Hepatocyte (in vitro differentiated cells): ENCODE measurements at regions not wholly inside any gene's neighbourhood (a gene's known extent, or its start where the extent isn't known, plus 50 kb on each side); places are given as distances from the start of the nearest gene placed in this dataset.

Experiments
- EZH2 ChIP-seq: fragments of 200-600 bp; sonication (generic); IDR thresholded peaks from 2 replicates; pipeline ENCODE4 v1.6.1; 2016; ENCODE audit warnings: antibody characterized with exemption, mild to moderate bottlenecking, borderline replicate concordance
- EZH2phosphoT487 ChIP-seq: fragments of 200-600 bp; sonication (generic); IDR thresholded peaks from one replicate; pipeline ENCODE4 v1.6.1; 2018; ENCODE audit warnings: antibody characterized with exemption, mild to moderate bottlenecking, low read depth, moderate library complexity; ENCODE audit not compliant: unreplicated experiment, severe bottlenecking
- TF ChIP-seq, protein P1 (sequence below): fragments of 200-600 bp; sonication (generic); IDR thresholded peaks from 2 replicates; pipeline ENCODE4 v1.5.1; 2016; ENCODE audit warnings: antibody characterized with exemption, mild to moderate bottlenecking; ENCODE audit not compliant: poor library complexity

DNA sequence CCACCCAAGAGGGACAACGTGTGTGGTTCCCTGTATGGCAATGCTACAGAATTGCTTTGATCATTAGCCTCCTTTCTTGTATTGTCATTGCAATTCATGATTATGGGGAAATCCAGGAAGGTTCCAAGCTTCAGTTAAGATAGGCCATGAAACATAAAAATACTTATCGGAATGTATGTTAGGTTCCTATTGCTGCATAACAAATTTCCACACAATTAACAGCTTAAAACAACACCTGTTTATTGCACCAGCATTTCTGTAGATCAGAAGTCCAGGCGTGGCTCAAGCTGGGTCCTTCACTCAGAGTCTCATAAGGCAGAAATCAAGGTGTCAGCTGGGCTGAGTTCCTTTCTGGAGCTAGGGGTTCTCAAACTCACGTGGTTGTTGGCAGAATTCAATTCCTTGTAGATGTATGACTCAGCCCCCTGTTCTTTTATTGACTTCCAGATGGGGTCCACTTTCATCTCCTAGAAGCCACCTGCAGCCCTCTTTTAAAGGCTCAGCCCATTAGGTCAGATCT lies 365.6 kb upstream of the TMPO start:
- TF ChIP-seq, protein P1, sequence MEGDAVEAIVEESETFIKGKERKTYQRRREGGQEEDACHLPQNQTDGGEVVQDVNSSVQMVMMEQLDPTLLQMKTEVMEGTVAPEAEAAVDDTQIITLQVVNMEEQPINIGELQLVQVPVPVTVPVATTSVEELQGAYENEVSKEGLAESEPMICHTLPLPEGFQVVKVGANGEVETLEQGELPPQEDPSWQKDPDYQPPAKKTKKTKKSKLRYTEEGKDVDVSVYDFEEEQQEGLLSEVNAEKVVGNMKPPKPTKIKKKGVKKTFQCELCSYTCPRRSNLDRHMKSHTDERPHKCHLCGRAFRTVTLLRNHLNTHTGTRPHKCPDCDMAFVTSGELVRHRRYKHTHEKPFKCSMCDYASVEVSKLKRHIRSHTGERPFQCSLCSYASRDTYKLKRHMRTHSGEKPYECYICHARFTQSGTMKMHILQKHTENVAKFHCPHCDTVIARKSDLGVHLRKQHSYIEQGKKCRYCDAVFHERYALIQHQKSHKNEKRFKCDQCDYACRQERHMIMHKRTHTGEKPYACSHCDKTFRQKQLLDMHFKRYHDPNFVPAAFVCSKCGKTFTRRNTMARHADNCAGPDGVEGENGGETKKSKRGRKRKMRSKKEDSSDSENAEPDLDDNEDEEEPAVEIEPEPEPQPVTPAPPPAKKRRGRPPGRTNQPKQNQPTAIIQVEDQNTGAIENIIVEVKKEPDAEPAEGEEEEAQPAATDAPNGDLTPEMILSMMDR, result no peak
- TF ChIP-seq EZH2 (no peak), EZH2phosphoT487 (no peak)
